ENCODE measurements at regions not wholly inside any gene's neighbourhood (a gene's known extent, or its start where the extent isn't known, plus 50 kb on each side); places are given as distances from the start of the nearest gene placed in this dataset.

- Histone ChIP-seq H3K4me1 (ENCODE audit: control insufficient read depth, low read depth, low read length) (peaks cover 8% of the 10 kb centered on the region), H3K36me3 (ENCODE audit: control insufficient read depth, low read depth, low read length) (no peaks in the 10 kb centered on the region), H3K4me3 (ENCODE audit: low read length) (no peak overlapping the region), H3K27ac (ENCODE audit: low read length) (no peak overlapping the region), H3K27me3 (ENCODE audit: control insufficient read depth, insufficient read depth, low read length) (no peaks in the 10 kb centered on the region), H3K9me3 (ENCODE audit: control insufficient read depth, low read depth, low read length) (no peaks in the 10 kb centered on the region), H3K9ac (ENCODE audit: low read length) (no peak overlapping the region)
Observed at GRCh38 chr3:194272221-194272620, 78.9 kb downstream of the CPN2 start.

GRCh38 chr3:194272861-194273742 is 78.0 kb downstream of the CPN2 start:
- H3K36me3 ChIP-seq (ENCODE audit: control insufficient read depth, low read depth, low read length): no peaks in the 10 kb centered on the region
- peaks cover 8% of the 10 kb centered on the region for H3K4me1 ChIP-seq (ENCODE audit: control insufficient read depth, low read depth, low read length)
- no peak overlapping the region for H3K9ac ChIP-seq (ENCODE audit: low read length)
- no peak overlapping the region for H3K27ac ChIP-seq (ENCODE audit: low read length)
- no peaks in the 10 kb centered on the region for H3K9me3 ChIP-seq (ENCODE audit: control insufficient read depth, low read depth, low read length)
- no peaks in the 10 kb centered on the region for H3K27me3 ChIP-seq (ENCODE audit: control insufficient read depth, insufficient read depth, low read length)
- H3K4me3 ChIP-seq (ENCODE audit: low read length): no peak overlapping the region

- H3K4me1 ChIP-seq (ENCODE audit: control insufficient read depth, low read depth, low read length): peaks cover 8% of the 10 kb centered on the region
- H3K9me3 ChIP-seq (ENCODE audit: control insufficient read depth, low read depth, low read length): no peaks in the 10 kb centered on the region
- H3K4me3 ChIP-seq (ENCODE audit: low read length): no peak overlapping the region
- H3K36me3 ChIP-seq (ENCODE audit: control insufficient read depth, low read depth, low read length): no peaks in the 10 kb centered on the region
- no peak overlapping the region for H3K27ac ChIP-seq (ENCODE audit: low read length)
- no peak overlapping the region for H3K9ac ChIP-seq (ENCODE audit: low read length)
- no peaks in the 10 kb centered on the region for H3K27me3 ChIP-seq (ENCODE audit: control insufficient read depth, insufficient read depth, low read length)
Observed at GRCh38 chr3:194273743-194274310, 77.3 kb downstream of the CPN2 start.

GRCh38 chr3:194274424-194275085 is 76.6 kb downstream of the CPN2 start:
- no peaks in the 10 kb centered on the region for H3K9me3 ChIP-seq (ENCODE audit: control insufficient read depth, low read depth, low read length)
- no peaks in the 10 kb centered on the region for H3K36me3 ChIP-seq (ENCODE audit: control insufficient read depth, low read depth, low read length)
- no peak overlapping the region for H3K4me3 ChIP-seq (ENCODE audit: low read length)
- H3K4me1 ChIP-seq (ENCODE audit: control insufficient read depth, low read depth, low read length): peaks cover 8% of the 10 kb centered on the region
- no peak overlapping the region for H3K9ac ChIP-seq (ENCODE audit: low read length)
- no peaks in the 10 kb centered on the region for H3K27me3 ChIP-seq (ENCODE audit: control insufficient read depth, insufficient read depth, low read length)
- H3K27ac ChIP-seq (ENCODE audit: low read length): no peak overlapping the region

- H3K9me3 ChIP-seq (ENCODE audit: control insufficient read depth, low read depth, low read length): no peaks in the 10 kb centered on the region
- H3K4me3 ChIP-seq (ENCODE audit: low read length): no peak overlapping the region
- H3K27ac ChIP-seq (ENCODE audit: low read length): no peak overlapping the region
- H3K4me1 ChIP-seq (ENCODE audit: control insufficient read depth, low read depth, low read length): peaks cover 8% of the 10 kb centered on the region
- no peaks in the 10 kb centered on the region for H3K27me3 ChIP-seq (ENCODE audit: control insufficient read depth, insufficient read depth, low read length)
- no peaks in the 10 kb centered on the region for H3K36me3 ChIP-seq (ENCODE audit: control insufficient read depth, low read depth, low read length)
- no peak overlapping the region for H3K9ac ChIP-seq (ENCODE audit: low read length)
Observed at GRCh38 chr3:194275291-194275690, 75.8 kb downstream of the CPN2 start.

- no peaks in the 10 kb centered on the region for H3K36me3 ChIP-seq (ENCODE audit: control insufficient read depth, low read depth, low read length)
- no peak overlapping the region for H3K27ac ChIP-seq (ENCODE audit: low read length)
- peaks cover 8% of the 10 kb centered on the region for H3K4me1 ChIP-seq (ENCODE audit: control insufficient read depth, low read depth, low read length)
- H3K4me3 ChIP-seq (ENCODE audit: low read length): no peak overlapping the region
- no peak overlapping the region for H3K9ac ChIP-seq (ENCODE audit: low read length)
- H3K27me3 ChIP-seq (ENCODE audit: control insufficient read depth, insufficient read depth, low read length): no peaks in the 10 kb centered on the region
- H3K9me3 ChIP-seq (ENCODE audit: control insufficient read depth, low read depth, low read length): no peaks in the 10 kb centered on the region
Observed at GRCh38 chr3:194275721-194276120, 75.4 kb downstream of the CPN2 start.

GRCh38 chr3:194276768-194277103 is 74.4 kb downstream of the CPN2 start:
- Histone ChIP-seq H3K4me3 (ENCODE audit: low read length) (no peak overlapping the region), H3K9ac (ENCODE audit: low read length) (no peak overlapping the region), H3K9me3 (ENCODE audit: control insufficient read depth, low read depth, low read length) (no peaks in the 10 kb centered on the region), H3K36me3 (ENCODE audit: control insufficient read depth, low read depth, low read length) (no peaks in the 10 kb centered on the region), H3K4me1 (ENCODE audit: control insufficient read depth, low read depth, low read length) (peaks cover 8% of the 10 kb centered on the region), H3K27me3 (ENCODE audit: control insufficient read depth, insufficient read depth, low read length) (no peaks in the 10 kb centered on the region), H3K27ac (ENCODE audit: low read length) (no peak overlapping the region)

GRCh38 chr3:194277104-194277785 is 73.9 kb downstream of the CPN2 start:
- no peak overlapping the region for H3K27ac ChIP-seq (ENCODE audit: low read length)
- no peaks in the 10 kb centered on the region for H3K27me3 ChIP-seq (ENCODE audit: control insufficient read depth, insufficient read depth, low read length)
- no peak overlapping the region for H3K9ac ChIP-seq (ENCODE audit: low read length)
- H3K4me3 ChIP-seq (ENCODE audit: low read length): no peak overlapping the region
- peaks cover 8% of the 10 kb centered on the region for H3K4me1 ChIP-seq (ENCODE audit: control insufficient read depth, low read depth, low read length)
- H3K36me3 ChIP-seq (ENCODE audit: control insufficient read depth, low read depth, low read length): no peaks in the 10 kb centered on the region
- no peaks in the 10 kb centered on the region for H3K9me3 ChIP-seq (ENCODE audit: control insufficient read depth, low read depth, low read length)

- H3K36me3 ChIP-seq (ENCODE audit: control insufficient read depth, low read depth, low read length): no peaks in the 10 kb centered on the region
- H3K27ac ChIP-seq (ENCODE audit: low read length): no peak overlapping the region
- H3K9me3 ChIP-seq (ENCODE audit: control insufficient read depth, low read depth, low read length): no peaks in the 10 kb centered on the region
- peaks cover 8% of the 10 kb centered on the region for H3K4me1 ChIP-seq (ENCODE audit: control insufficient read depth, low read depth, low read length)
- H3K4me3 ChIP-seq (ENCODE audit: low read length): no peak overlapping the region
- H3K27me3 ChIP-seq (ENCODE audit: control insufficient read depth, insufficient read depth, low read length): no peaks in the 10 kb centered on the region
- no peak overlapping the region for H3K9ac ChIP-seq (ENCODE audit: low read length)
Observed at GRCh38 chr3:194277786-194278130, 73.4 kb downstream of the CPN2 start.

- Histone ChIP-seq H3K27me3 (ENCODE audit: control insufficient read depth, insufficient read depth, low read length) (no peaks in the 10 kb centered on the region), H3K9ac (ENCODE audit: low read length) (no peak overlapping the region), H3K9me3 (ENCODE audit: control insufficient read depth, low read depth, low read length) (no peaks in the 10 kb centered on the region), H3K27ac (ENCODE audit: low read length) (no peak overlapping the region), H3K4me3 (ENCODE audit: low read length) (no peak overlapping the region), H3K4me1 (ENCODE audit: control insufficient read depth, low read depth, low read length) (peaks cover 8% of the 10 kb centered on the region), H3K36me3 (ENCODE audit: control insufficient read depth, low read depth, low read length) (no peaks in the 10 kb centered on the region)
Observed at GRCh38 chr3:194278186-194278845, 72.8 kb downstream of the CPN2 start.

- Histone ChIP-seq H3K27ac (ENCODE audit: low read length) (no peak overlapping the region), H3K4me1 (ENCODE audit: control insufficient read depth, low read depth, low read length) (peaks cover 8% of the 10 kb centered on the region), H3K4me3 (ENCODE audit: low read length) (no peak overlapping the region), H3K27me3 (ENCODE audit: control insufficient read depth, insufficient read depth, low read length) (no peaks in the 10 kb centered on the region), H3K36me3 (ENCODE audit: control insufficient read depth, low read depth, low read length) (no peaks in the 10 kb centered on the region), H3K9me3 (ENCODE audit: control insufficient read depth, low read depth, low read length) (no peaks in the 10 kb centered on the region), H3K9ac (ENCODE audit: low read length) (no peak overlapping the region)
Observed at GRCh38 chr3:194279101-194279500, 72.0 kb downstream of the CPN2 start.

All from iPS-18a (cell line).